K562 (cell line): ENCODE measurements at regions not wholly inside any gene's neighbourhood (a gene's known extent, or its start where the extent isn't known, plus 50 kb on each side); places are given as distances from the start of the nearest gene placed in this dataset.

Source experiments
- ATAC-seq: fragments of 200-7000 bp; cut with Tn5 transposase; 3 replicates; pipeline ENCODE4 v1.9.1; 2020; ENCODE audit warnings: moderate library complexity
- BruUV-seq: library from RNA; stranded (reverse); fragments of 400-500 nt; replicated peaks from 2 replicates; lab custom pipeline; 2021; lab: Mats Ljungman, UMichigan
- CTCF ChIA-PET: fragments of 300-600 bp; formaldehyde crosslinking; extraction: SDS; loops from one replicate; lab custom pipeline; 2021; ENCODE audit warnings: low intra/inter-chr PET ratio; lab: Yijun Ruan, JAX
- POLR2A ChIA-PET: fragments of 300-600, 350-650 bp; sonication (Branson Sonifier 250); formaldehyde crosslinking; extraction: SDS; loops from one replicate; lab custom pipeline; 2021; ENCODE audit warnings: antibody characterized with exemption, inconsistent platforms; lab: Yijun Ruan, JAX
- DNase-seq, 4 experiments: peaks; one replicate each; pipeline versions ENCODE4 v3.0.0 to v3.0.0-alpha.2; 2011 to 2018; ENCODE audit warnings: low spot score in 3 of 4, mixed read lengths in 3 of 4; ENCODE audit errors: extremely low read depth in 1 of 4
- FAIRE-seq: peaks from 2 replicates; lab custom pipeline; 2011; peaks lifted over from hg19 to GRCh38; lab: Jason Lieb, UNC
- H2AFZ ChIP-seq: 2 replicates; pipeline ENCODE4 v1.6.0; 2011; ENCODE audit warnings: low read depth, low read length, control low read depth, inconsistent platforms
- H3K27ac ChIP-seq: fragments of 200-600 bp; 3 replicates; pipeline ENCODE4 v1.8.0; 2011; ENCODE audit warnings: low read depth, mild to moderate bottlenecking, control low read depth, inconsistent platforms, low read length, moderate library complexity, mixed read lengths; ENCODE audit errors: extremely low read depth
- H3K27me3 ChIP-seq, 2 experiments: fragments of 300-600 bp in 1 of 2; 2 replicates in 1 of 2; 3 replicates in 1 of 2; pipeline versions ENCODE4 v1.6.0 to v1.8.0; 2011; ENCODE audit warnings: inconsistent platforms in 2 of 2, low read length in 2 of 2, mild to moderate bottlenecking in 1 of 2, mixed read lengths in 1 of 2, moderate library complexity in 1 of 2; ENCODE audit not compliant: control insufficient read depth in 2 of 2, insufficient read depth in 2 of 2
- H3K36me3 ChIP-seq: fragments of 300-600 bp; 3 replicates; pipeline ENCODE4 v1.8.0; 2011; ENCODE audit warnings: mild to moderate bottlenecking, low read length, inconsistent platforms; ENCODE audit not compliant: control insufficient read depth, insufficient read depth
- H3K4me1 ChIP-seq, 2 experiments: fragments of 200-600 bp in 1 of 2; replicated peaks in 1 of 2; 2 replicates in 1 of 2; 3 replicates in 1 of 2; pipeline versions ENCODE4 v1.5.1 to v1.8.0; 2011; ENCODE audit warnings: inconsistent platforms in 2 of 2, low read length in 2 of 2, mild to moderate bottlenecking in 1 of 2, mixed read lengths in 1 of 2, moderate library complexity in 1 of 2; ENCODE audit not compliant: control insufficient read depth in 2 of 2, insufficient read depth in 2 of 2
- H3K4me2 ChIP-seq: 2 replicates; pipeline ENCODE4 v1.6.1; 2011; ENCODE audit warnings: low read length, control low read depth, inconsistent platforms, mixed read lengths; ENCODE audit not compliant: insufficient read depth
- H3K4me3 ChIP-seq: fragments of 200-600 bp; sonication (generic), shearing (Covaris generic); 2 replicates; pipeline ENCODE4 v1.5.1; 2016; ENCODE audit warnings: control low read depth, inconsistent platforms
- H3K79me2 ChIP-seq: fragments of 200-600 bp; 3 replicates; pipeline ENCODE4 v1.8.0; 2011; ENCODE audit warnings: low read length, inconsistent platforms; ENCODE audit not compliant: control insufficient read depth, insufficient read depth
- H3K9ac ChIP-seq, 2 experiments: 2 replicates each; pipeline versions ENCODE4 v1.6.0 to v1.6.1; 2011; ENCODE audit warnings: low read depth in 2 of 2, low read length in 2 of 2, control low read depth in 1 of 2, inconsistent platforms in 1 of 2, mild to moderate bottlenecking in 1 of 2, mixed read lengths in 1 of 2; ENCODE audit not compliant: insufficient read depth in 1 of 2
- H3K9me1 ChIP-seq: one replicate; pipeline ENCODE4 v1.6.0; 2011; ENCODE audit warnings: inconsistent platforms, mild to moderate bottlenecking, low read length, moderate library complexity; ENCODE audit not compliant: control insufficient read depth, insufficient read depth
- H3K9me3 ChIP-seq: replicated peaks from 2 replicates; pipeline ENCODE4 v1.5.1; 2011; ENCODE audit warnings: low read depth, low read length, inconsistent platforms; ENCODE audit not compliant: control insufficient read depth, insufficient read depth
- H4K20me1 ChIP-seq: replicated peaks from 2 replicates; pipeline ENCODE4 v1.6.1; 2011; ENCODE audit warnings: low read length, inconsistent platforms, mixed read lengths; ENCODE audit not compliant: control insufficient read depth, insufficient read depth
- BCOR ChIP-seq: fragments of 450-650 bp; IDR thresholded peaks from 2 replicates; pipeline ENCODE4 v1.6.1; 2016
- DIDO1 ChIP-seq: fragments of 450-650 bp; IDR thresholded peaks from 2 replicates; pipeline ENCODE4 v1.6.1; 2016; ENCODE audit warnings: low read depth, missing biosample characterization, missing genetic modification characterization
- FOS ChIP-seq: IDR thresholded peaks from 3 replicates; pipeline ENCODE4 v1.6.1; 2011; ENCODE audit not compliant: insufficient read length; ENCODE audit errors: extremely low read depth
- FOSL1 ChIP-seq: fragments of 200-800 bp; sonication (Bioruptor generic); conservative IDR thresholded peaks from 2 replicates; pipeline ENCODE4 v1.6.1; 2016; ENCODE audit warnings: missing genetic modification characterization, missing compliant biosample characterization
- JUND ChIP-seq, 2 experiments: IDR thresholded peaks; 2 replicates in 1 of 2; 3 replicates in 1 of 2; pipeline ENCODE4 v1.6.1; 2011; ENCODE audit warnings: borderline replicate concordance in 2 of 2, low read depth in 2 of 2, low read length in 2 of 2, improper control_type of control experiment in 1 of 2, missing biosample characterization in 1 of 2, missing genetic modification characterization in 1 of 2, missing genetic modification reagents in 1 of 2
- WGBS: fragments of 100-300 bp; shearing (Covaris generic); methylation state at CpG from one replicate; pipeline ENCODE4 v1.1.6; 2016; ENCODE audit warnings: low coverage, mixed read lengths; ENCODE audit not compliant: insufficient coverage; ENCODE audit errors: missing lambda C conversion rate; 5-methylcytosine and 5-hydroxymethylcytosine counted together
- in situ Hi-C: fragments of 300-500 bp; cut with MboI; formaldehyde crosslinking; loops from 4 replicates; pipeline ENCODE4 v1.15.0; 2018; ENCODE audit warnings: inconsistent platforms, mixed read lengths
- intact Hi-C: fragments of 100-400 bp; cut with micrococcal nuclease; formaldehyde crosslinking; loops from 2 replicates; pipeline ENCODE4 v1.14.2; 2022
- TF ChIP-seq, protein P1 (sequence below): fragments of 450-650 bp; formaldehyde crosslinking; conservative IDR thresholded peaks from 2 replicates; pipeline ENCODE4 v1.4.0; 2022; ENCODE audit warnings: mild to moderate bottlenecking, missing genetic modification characterization
- TF ChIP-seq, protein P2 (sequence below): fragments of 450-650 bp; formaldehyde crosslinking; IDR thresholded peaks from 2 replicates; pipeline ENCODE4 v1.4.0; 2020; ENCODE audit warnings: mild to moderate bottlenecking, moderate library complexity
- TF ChIP-seq, protein P3 (sequence below): IDR thresholded peaks from 3 replicates; pipeline ENCODE4 v1.6.1; 2011; ENCODE audit warnings: borderline replicate concordance, mild to moderate bottlenecking; ENCODE audit not compliant: insufficient read length, insufficient read depth

GRCh38 chr2:12498704-12499103 is 218.0 kb upstream of the TRIB2 start:
- BruUV-seq, result no TSS peak
- ChIA-PET CTCF (no interaction called here), POLR2A (no interaction called here)
- TF ChIP-seq DIDO1 (tag), result no peak
- TF ChIP-seq JUND (IDR thresholded peaks at IDR 0.05; ENCODE audit: borderline replicate concordance, low read depth, low read length), result peak; percentile 71; the same call in 1 of the 2 replicates
- TF ChIP-seq JUND (tag; IDR thresholded peaks at IDR 0.05; ENCODE audit: borderline replicate concordance, low read depth, low read length), result peak; percentile 20; the same call in 1 of the 3 replicates
- TF ChIP-seq, protein P1, sequence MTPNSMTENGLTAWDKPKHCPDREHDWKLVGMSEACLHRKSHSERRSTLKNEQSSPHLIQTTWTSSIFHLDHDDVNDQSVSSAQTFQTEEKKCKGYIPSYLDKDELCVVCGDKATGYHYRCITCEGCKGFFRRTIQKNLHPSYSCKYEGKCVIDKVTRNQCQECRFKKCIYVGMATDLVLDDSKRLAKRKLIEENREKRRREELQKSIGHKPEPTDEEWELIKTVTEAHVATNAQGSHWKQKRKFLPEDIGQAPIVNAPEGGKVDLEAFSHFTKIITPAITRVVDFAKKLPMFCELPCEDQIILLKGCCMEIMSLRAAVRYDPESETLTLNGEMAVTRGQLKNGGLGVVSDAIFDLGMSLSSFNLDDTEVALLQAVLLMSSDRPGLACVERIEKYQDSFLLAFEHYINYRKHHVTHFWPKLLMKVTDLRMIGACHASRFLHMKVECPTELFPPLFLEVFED (CRISPR knock-in tag), result no peak
- peak; percentile 90 for TF ChIP-seq FOSL1 (tag)
- TF ChIP-seq, protein P2, sequence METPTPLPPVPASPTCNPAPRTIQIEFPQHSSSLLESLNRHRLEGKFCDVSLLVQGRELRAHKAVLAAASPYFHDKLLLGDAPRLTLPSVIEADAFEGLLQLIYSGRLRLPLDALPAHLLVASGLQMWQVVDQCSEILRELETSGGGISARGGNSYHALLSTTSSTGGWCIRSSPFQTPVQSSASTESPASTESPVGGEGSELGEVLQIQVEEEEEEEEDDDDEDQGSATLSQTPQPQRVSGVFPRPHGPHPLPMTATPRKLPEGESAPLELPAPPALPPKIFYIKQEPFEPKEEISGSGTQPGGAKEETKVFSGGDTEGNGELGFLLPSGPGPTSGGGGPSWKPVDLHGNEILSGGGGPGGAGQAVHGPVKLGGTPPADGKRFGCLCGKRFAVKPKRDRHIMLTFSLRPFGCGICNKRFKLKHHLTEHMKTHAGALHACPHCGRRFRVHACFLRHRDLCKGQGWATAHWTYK, result no peak
- TF ChIP-seq BCOR, result no peak
- TF ChIP-seq, protein P3, sequence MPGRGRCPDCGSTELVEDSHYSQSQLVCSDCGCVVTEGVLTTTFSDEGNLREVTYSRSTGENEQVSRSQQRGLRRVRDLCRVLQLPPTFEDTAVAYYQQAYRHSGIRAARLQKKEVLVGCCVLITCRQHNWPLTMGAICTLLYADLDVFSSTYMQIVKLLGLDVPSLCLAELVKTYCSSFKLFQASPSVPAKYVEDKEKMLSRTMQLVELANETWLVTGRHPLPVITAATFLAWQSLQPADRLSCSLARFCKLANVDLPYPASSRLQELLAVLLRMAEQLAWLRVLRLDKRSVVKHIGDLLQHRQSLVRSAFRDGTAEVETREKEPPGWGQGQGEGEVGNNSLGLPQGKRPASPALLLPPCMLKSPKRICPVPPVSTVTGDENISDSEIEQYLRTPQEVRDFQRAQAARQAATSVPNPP, result no peak
- TF ChIP-seq FOS, result peak; percentile 11

More at GRCh38 chr2:12498704-12499103, 218.0 kb upstream of the TRIB2 start:
- Histone ChIP-seq H3K9me1 (no peaks in the 10 kb centered on the region), H3K27me3 (no peaks in the 10 kb centered on the region), H3K4me1 (peaks cover 2 to 7% of the 10 kb centered on the region in 2 experiments; a peak in 2 of 5 replicates), H3K4me3 (no peak overlapping the region), H4K20me1 (no peaks in the 10 kb centered on the region), H3K9ac (no peak overlapping the region), H3K79me2 (no peaks in the 10 kb centered on the region), H3K36me3 (no peaks in the 10 kb centered on the region), H3K27ac (no peak overlapping the region), H3K9me3 (no peaks in the 10 kb centered on the region), H3K4me2 (no peak overlapping the region), H2AFZ (no peak overlapping the region)
- intact Hi-C loops (no loop called here), in situ Hi-C loops (no loop called here)
- 44% methylated on average over 1 of the region's 1 CpG for WGBS
- DNase-seq, result peak in 1 of 4 experiments; percentile 26
- peak; percentile 63 for ATAC-seq
- FAIRE-seq, result no peak
